Testis (tissue), 2 donors: ENCODE measurements at regions not wholly inside any gene's neighbourhood (a gene's known extent, or its start where the extent isn't known, plus 50 kb on each side); places are given as distances from the start of the nearest gene placed in this dataset.

Source experiments
- DNase-seq: peaks from one replicate; pipeline ENCODE4 v3.0.0-alpha.2; 2019
- H3K27ac ChIP-seq, 2 donors: fragments of 200-600 bp; sonication (generic); one replicate each; pipeline ENCODE4 v1.5.1; 2019
- H3K27me3 ChIP-seq: fragments of 200-600 bp; sonication (generic); one replicate; pipeline ENCODE4 v1.5.1; 2019
- H3K36me3 ChIP-seq: fragments of 200-600 bp; sonication (generic); one replicate; pipeline ENCODE4 v1.5.1; 2017; ENCODE audit warnings: low read depth; ENCODE audit errors: missing control alignments
- H3K4me1 ChIP-seq: fragments of 200-600 bp; sonication (generic); one replicate; pipeline ENCODE4 v1.5.1; 2019
- H3K4me3 ChIP-seq, 2 donors: fragments of 200-600 bp; sonication (generic); one replicate each; pipeline ENCODE4 v1.5.1; 2017 to 2019
- H3K9me3 ChIP-seq: fragments of 200-600 bp; sonication (generic); one replicate; pipeline ENCODE4 v1.5.1; 2017
- CTCF ChIP-seq, 3 experiments: fragments of 450-650 bp in 2 of 3; fragments of 200-600 bp in 1 of 3; sonication (generic) in 1 of 3; IDR thresholded peaks; one replicate each; pipeline ENCODE4 v1.5.1; 2016 to 2019; ENCODE audit warnings: antibody characterized with exemption in 3 of 3, mild to moderate bottlenecking in 2 of 3, moderate library complexity in 1 of 3
- POLR2A ChIP-seq: fragments of 450-650 bp; IDR thresholded peaks from one replicate; pipeline ENCODE4 v1.6.1; 2017; ENCODE audit warnings: antibody characterized with exemption, mild to moderate bottlenecking, moderate library complexity
- WGBS, 2 donors: methylation state at CpG; one replicate each; pipeline ENCODE4 v1.1.5; 2018; 5-methylcytosine and 5-hydroxymethylcytosine counted together
- intact Hi-C: fragments of 100-400 bp; cut with DNase I; formaldehyde crosslinking; loops from one replicate; pipeline ENCODE4 v1.15.1; 2023; ENCODE audit warnings: low total_unique reads

GRCh38 chr17:63341276-63341675 is 104.8 kb downstream of the CYB561 start:
- no peaks in the 10 kb centered on the region for H3K9me3 ChIP-seq
- H3K27me3 ChIP-seq: no peaks in the 10 kb centered on the region
- H3K4me3 ChIP-seq: no peak overlapping the region
- TF ChIP-seq POLR2A (no peak), CTCF (IDR thresholded peaks at IDR 0.05) (no peak)
- DNase-seq: no peak
- no peaks in the 10 kb centered on the region for H3K36me3 ChIP-seq
- intact Hi-C loops: no loop called here
- WGBS, 2 donors: 87 to 89% methylated on average over 3 of the region's 3 CpGs
- no peaks in the 10 kb centered on the region for H3K4me1 ChIP-seq
- no peak overlapping the region for H3K27ac ChIP-seq

- Histone ChIP-seq H3K36me3 (no peaks in the 10 kb centered on the region), H3K27ac (no peak overlapping the region), H3K9me3 (no peaks in the 10 kb centered on the region), H3K4me3 (no peak overlapping the region), H3K27me3 (no peaks in the 10 kb centered on the region), H3K4me1 (no peaks in the 10 kb centered on the region)
- WGBS, 2 donors: 74 to 91% methylated on average over 1 of the region's 1 CpG
- DNase-seq: no peak
- TF ChIP-seq CTCF (IDR thresholded peaks at IDR 0.05) (no peak), POLR2A (no peak)
- intact Hi-C loops: no loop called here
Observed at GRCh38 chr17:63344383-63344782, 101.7 kb downstream of the CYB561 start.

GRCh38 chr17:63345611-63346010 is 100.5 kb downstream of the CYB561 start:
- H3K27me3 ChIP-seq: no peaks in the 10 kb centered on the region
- WGBS, 2 donors: 73 to 78% methylated on average over 1 of the region's 1 CpG
- H3K27ac ChIP-seq: no peak overlapping the region
- intact Hi-C loops: no loop called here
- DNase-seq: no peak
- H3K4me1 ChIP-seq: no peaks in the 10 kb centered on the region
- H3K4me3 ChIP-seq: no peak overlapping the region
- no peaks in the 10 kb centered on the region for H3K36me3 ChIP-seq
- no peaks in the 10 kb centered on the region for H3K9me3 ChIP-seq
- TF ChIP-seq POLR2A: no peak
- TF ChIP-seq CTCF (IDR thresholded peaks at IDR 0.05): no peak

GRCh38 chr17:63347475-63347874 is 98.6 kb downstream of the CYB561 start:
- H3K27me3 ChIP-seq: no peaks in the 10 kb centered on the region
- H3K4me1 ChIP-seq: no peaks in the 10 kb centered on the region
- no peaks in the 10 kb centered on the region for H3K36me3 ChIP-seq
- no peak overlapping the region for H3K4me3 ChIP-seq
- no peak overlapping the region for H3K27ac ChIP-seq
- no peak for DNase-seq
- no peaks in the 10 kb centered on the region for H3K9me3 ChIP-seq
- TF ChIP-seq POLR2A (no peak), CTCF (IDR thresholded peaks at IDR 0.05) (no peak)
- 72 to 74% methylated on average over 2 of the region's 2 CpGs for WGBS, 2 donors
- intact Hi-C loops: no loop called here

GRCh38 chr17:63349478-63350000 is 96.6 kb downstream of the CYB561 start:
- no peaks in the 10 kb centered on the region for H3K9me3 ChIP-seq
- no peaks in the 10 kb centered on the region for H3K4me1 ChIP-seq
- H3K36me3 ChIP-seq: no peaks in the 10 kb centered on the region
- intact Hi-C loops: no loop called here
- no peak overlapping the region for H3K4me3 ChIP-seq
- no peak overlapping the region for H3K27ac ChIP-seq
- TF ChIP-seq POLR2A (no peak), CTCF (IDR thresholded peaks at IDR 0.05) (no peak)
- 64 to 65% methylated on average over 3 of the region's 3 CpGs for WGBS, 2 donors
- no peaks in the 10 kb centered on the region for H3K27me3 ChIP-seq
- DNase-seq: no peak
